GM10266 (cell line): ENCODE measurements at regions not wholly inside any gene's neighbourhood (a gene's known extent, or its start where the extent isn't known, plus 50 kb on each side); places are given as distances from the start of the nearest gene placed in this dataset.

Source experiments
- DNase-seq: peaks from one replicate; pipeline ENCODE4 v3.0.0; 2012; ENCODE audit errors: extremely low spot score
- CTCF ChIP-seq: IDR thresholded peaks from 2 replicates; pipeline ENCODE4 v1.5.1; 2012; ENCODE audit warnings: mild to moderate bottlenecking, low read depth; ENCODE audit not compliant: control insufficient read depth, insufficient read depth; ENCODE audit errors: missing control alignments

DNA sequence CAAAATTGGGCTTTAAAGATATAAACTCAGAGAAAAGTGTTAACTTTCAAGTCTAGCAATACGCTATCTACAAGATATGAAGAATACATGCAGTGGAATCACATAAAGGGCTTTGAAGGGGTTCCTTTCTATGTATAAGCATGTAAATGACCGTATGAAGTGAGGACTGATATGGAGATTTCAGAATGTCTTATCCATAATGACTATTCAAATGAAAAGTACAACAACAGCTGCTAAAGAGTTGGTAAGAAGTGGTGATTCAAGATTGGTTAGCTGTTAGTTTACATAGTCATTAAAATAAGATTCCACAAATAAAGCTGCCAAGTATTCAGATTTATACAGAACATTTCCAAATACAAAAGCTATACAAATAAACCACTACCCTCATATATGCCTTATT lies 153.4 kb upstream of the STARD13 start:
- no peak for TF ChIP-seq CTCF
- no peak for DNase-seq

GRCh38 chr13:33441015-33441414 lies 155.5 kb upstream of the STARD13 start:
- no peak for TF ChIP-seq CTCF
- no peak for DNase-seq

DNA sequence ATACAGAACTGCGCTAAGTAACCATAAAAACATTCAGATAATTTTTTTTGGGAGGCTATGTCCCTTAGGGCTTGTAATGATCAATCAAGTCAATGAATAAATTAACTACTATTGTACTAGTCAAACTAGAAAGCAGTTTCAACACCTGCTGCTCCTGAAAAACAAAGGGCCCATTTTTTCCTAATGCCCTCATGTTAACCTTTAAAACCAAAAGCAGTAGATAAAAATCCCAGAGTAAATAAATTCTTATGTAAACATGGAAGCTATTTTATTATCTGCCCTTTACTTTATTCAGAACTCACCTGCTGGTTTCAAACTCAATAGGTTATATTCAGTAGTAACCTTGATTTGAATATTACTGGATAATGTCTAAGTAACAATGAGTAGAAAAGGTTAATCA lies 159.5 kb upstream of the STARD13 start:
- no peak for TF ChIP-seq CTCF
- no peak for DNase-seq

- no peak for DNase-seq
- TF ChIP-seq CTCF, result no peak
Measured at GRCh38 chr13:33445476-33445875, 159.9 kb upstream of the STARD13 start.

GRCh38 chr13:33446821-33447725 lies 161.5 kb upstream of the STARD13 start:
- DNase-seq, result no peak
- TF ChIP-seq CTCF, result no peak

- no peak for TF ChIP-seq CTCF
- DNase-seq, result no peak
Measured at GRCh38 chr13:33448889-33449288, 163.3 kb upstream of the STARD13 start.

DNA sequence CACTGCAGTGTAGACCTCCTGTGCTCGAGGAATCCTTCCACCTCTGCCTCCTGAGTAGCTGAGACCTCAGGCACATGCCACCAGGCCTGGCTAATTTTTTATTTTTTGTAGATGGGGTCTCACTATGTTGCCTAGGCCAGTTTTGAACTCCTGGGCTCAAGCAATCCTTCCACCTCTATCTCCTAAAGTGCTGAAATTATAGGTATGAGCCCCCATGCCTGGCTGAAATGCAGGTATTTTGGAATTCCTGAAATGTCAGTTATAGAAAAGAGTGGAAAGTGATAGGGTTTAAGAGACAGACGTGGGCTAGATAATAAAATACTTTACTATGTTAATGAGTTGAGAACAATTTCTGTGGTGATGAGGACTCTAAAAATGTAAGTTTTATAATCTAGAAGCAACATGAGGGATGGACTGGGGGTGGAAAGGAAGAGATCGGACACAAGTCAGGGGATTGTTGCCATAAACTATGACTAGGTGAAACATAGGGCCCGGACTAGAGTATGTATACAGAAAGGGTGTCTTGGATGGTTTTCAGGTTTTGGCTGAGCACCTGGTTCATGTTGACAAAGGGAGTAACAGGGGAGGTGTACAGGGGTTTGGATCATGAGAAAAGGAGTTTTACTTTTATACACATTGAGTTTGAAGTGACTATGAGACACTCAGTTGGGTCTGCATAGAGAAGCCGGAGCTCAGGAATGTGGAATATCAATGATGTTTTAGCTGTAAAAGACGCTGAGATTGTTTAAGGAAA lies 165.6 kb upstream of the STARD13 start:
- no peak for DNase-seq
- no peak for TF ChIP-seq CTCF
